ENCODE measurements at regions not wholly inside any gene's neighbourhood (a gene's known extent, or its start where the extent isn't known, plus 50 kb on each side); places are given as distances from the start of the nearest gene placed in this dataset.

DNA sequence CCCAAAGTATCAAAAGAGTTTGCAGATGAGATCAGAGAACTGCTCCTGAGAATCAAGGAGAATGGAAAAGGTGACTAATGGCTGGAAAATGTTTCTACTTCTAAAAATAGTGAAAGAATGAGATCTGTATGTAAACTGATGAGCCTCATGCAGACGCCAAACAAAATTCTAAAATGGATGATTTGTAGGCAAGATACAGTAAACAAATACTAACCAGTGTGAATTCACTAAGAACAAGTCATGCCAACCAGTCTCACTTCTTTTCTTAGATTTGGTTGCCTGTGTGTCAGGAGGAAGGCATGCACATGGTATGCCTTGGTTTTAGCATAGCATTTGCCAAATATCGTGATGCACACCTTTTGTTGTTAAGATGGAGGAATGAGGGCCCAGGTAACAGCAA, 94.9 kb upstream of the PIK3CG start:
- no peak overlapping the region for H3K4me3 ChIP-seq (ENCODE audit: low read length)
- H3K9ac ChIP-seq (ENCODE audit: low read depth, low read length): peak overlapping the region; percentile 76
- peaks cover 52% of the 10 kb centered on the region for H3K4me1 ChIP-seq (ENCODE audit: control insufficient read depth, insufficient read depth, low read length)

DNA sequence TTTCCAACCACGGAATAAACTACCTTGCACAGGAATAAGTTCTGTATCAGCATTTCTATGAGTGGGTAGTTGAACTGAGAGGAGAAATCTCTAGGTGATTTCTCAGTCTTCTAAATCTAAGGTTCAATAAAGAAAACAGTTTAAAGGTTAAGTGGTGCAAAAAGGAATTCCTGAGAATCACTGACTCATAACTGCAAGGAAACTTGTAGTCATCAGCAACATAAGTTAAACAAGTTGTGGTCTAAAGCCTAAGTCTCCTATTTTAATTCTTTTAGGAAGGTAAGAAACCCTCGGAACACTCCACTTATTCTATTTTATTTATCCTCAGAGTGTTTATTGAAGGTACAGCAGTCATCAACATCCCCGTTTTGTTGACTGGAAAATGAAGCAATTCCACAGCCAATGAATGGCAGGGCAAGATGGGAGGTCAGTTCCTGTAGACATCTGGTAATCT, 92.4 kb upstream of the PIK3CG start:
- no peaks in the 10 kb centered on the region for H3K27me3 ChIP-seq (ENCODE audit: control insufficient read depth, insufficient read depth, low read length)
- H3K4me2 ChIP-seq (ENCODE audit: low read length): peak overlapping the region; percentile 41
- H3K9me3 ChIP-seq (replicated peaks; ENCODE audit: low read length): no peaks in the 10 kb centered on the region
- H3K9ac ChIP-seq (ENCODE audit: low read depth, low read length): peak overlapping the region; percentile 34
- no peaks in the 10 kb centered on the region for H3K36me3 ChIP-seq (ENCODE audit: insufficient read depth, low read length)
- peaks cover 64% of the 10 kb centered on the region for H3K4me1 ChIP-seq (ENCODE audit: control insufficient read depth, insufficient read depth, low read length)
- no peak overlapping the region for H3K4me3 ChIP-seq (ENCODE audit: low read length)

More for the DNA sequence above, 94.9 kb upstream of the PIK3CG start:
- Histone ChIP-seq H3K4me2 (ENCODE audit: low read length) (peak overlapping the region; percentile 32), H3K27me3 (ENCODE audit: control insufficient read depth, insufficient read depth, low read length) (no peaks in the 10 kb centered on the region), H3K9me3 (replicated peaks; ENCODE audit: low read length) (no peaks in the 10 kb centered on the region), H3K36me3 (ENCODE audit: insufficient read depth, low read length) (no peaks in the 10 kb centered on the region)

DNA sequence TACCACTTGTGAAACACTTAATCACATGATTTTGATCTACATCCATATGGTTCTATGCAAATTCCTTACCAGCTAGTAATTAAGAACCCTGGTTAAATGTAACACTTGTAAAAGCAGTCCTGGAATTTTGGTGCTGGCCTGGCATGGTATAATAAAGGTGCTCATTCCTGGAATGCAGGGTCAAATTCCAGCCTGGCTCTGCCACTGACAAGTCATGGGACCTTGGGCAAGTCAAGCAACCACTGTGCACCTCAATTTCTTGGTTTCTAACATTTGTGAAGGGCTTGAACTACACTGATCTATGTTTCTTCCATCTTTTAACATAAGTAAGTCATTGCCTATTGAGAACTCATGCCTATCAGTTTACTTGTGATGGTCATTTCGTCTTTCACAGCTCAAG, 91.9 kb upstream of the PIK3CG start:
- H3K9me3 ChIP-seq (replicated peaks; ENCODE audit: low read length): no peaks in the 10 kb centered on the region
- no peak overlapping the region for H3K9ac ChIP-seq (ENCODE audit: low read depth, low read length)
- peaks cover 60% of the 10 kb centered on the region for H3K4me1 ChIP-seq (ENCODE audit: control insufficient read depth, insufficient read depth, low read length)
- H3K27me3 ChIP-seq (ENCODE audit: control insufficient read depth, insufficient read depth, low read length): no peaks in the 10 kb centered on the region
- no peak overlapping the region for H3K4me2 ChIP-seq (ENCODE audit: low read length)
- no peak overlapping the region for H3K4me3 ChIP-seq (ENCODE audit: low read length)
- no peaks in the 10 kb centered on the region for H3K36me3 ChIP-seq (ENCODE audit: insufficient read depth, low read length)

DNA sequence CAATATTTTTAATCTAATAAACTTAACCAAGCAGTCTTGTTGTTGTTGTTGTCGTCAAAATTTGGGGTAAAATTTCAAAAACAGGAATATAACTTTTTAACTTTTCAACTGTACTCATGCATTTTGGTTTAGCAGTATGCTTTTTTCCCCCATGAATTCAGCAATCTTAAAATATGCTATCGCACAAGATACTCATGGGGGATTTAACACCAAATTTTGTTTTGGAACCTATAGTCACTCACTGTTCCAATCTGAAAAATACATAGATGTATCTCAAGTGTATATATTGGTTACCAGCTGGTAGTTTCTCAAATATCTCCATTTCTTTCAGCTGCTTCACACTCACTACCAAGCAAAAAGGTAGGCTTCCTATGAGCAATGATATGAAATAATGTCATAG, 91.4 kb upstream of the PIK3CG start:
- Histone ChIP-seq H3K27me3 (ENCODE audit: control insufficient read depth, insufficient read depth, low read length) (no peaks in the 10 kb centered on the region), H3K4me3 (ENCODE audit: low read length) (no peak overlapping the region), H3K4me1 (ENCODE audit: control insufficient read depth, insufficient read depth, low read length) (peaks cover 55% of the 10 kb centered on the region), H3K9ac (ENCODE audit: low read depth, low read length) (no peak overlapping the region), H3K4me2 (ENCODE audit: low read length) (no peak overlapping the region), H3K9me3 (replicated peaks; ENCODE audit: low read length) (no peaks in the 10 kb centered on the region), H3K36me3 (ENCODE audit: insufficient read depth, low read length) (no peaks in the 10 kb centered on the region)

DNA sequence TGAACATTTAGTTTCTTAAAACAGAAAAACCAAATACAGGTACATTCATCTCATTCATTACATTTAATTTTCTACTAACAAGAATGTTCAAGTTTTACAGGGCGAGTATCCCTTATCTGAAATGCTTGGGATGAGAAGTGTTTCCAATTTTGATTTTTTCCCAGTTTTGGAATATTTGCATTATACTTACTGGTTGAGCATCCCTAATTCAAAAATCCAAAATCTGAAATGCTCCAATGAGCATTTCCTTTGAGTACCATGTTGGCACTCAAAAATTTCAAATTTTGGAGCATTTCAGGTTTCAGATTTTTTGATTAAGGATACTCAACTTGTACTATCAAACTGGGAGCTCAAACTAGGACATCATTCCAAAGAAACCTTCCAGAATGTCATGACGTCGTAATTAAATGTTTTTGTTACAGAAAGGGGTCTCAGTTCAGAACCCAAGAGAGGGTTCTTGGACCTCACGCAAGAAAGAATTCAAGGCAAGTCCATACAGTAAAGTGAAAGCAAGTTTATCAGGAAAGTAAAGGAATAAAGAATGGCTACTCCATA, 90.8 kb upstream of the PIK3CG start:
- Histone ChIP-seq H3K4me1 (ENCODE audit: control insufficient read depth, insufficient read depth, low read length) (peaks cover 51% of the 10 kb centered on the region), H3K9ac (ENCODE audit: low read depth, low read length) (no peak overlapping the region), H3K4me2 (ENCODE audit: low read length) (no peak overlapping the region), H3K4me3 (ENCODE audit: low read length) (no peak overlapping the region), H3K9me3 (replicated peaks; ENCODE audit: low read length) (no peaks in the 10 kb centered on the region), H3K36me3 (ENCODE audit: insufficient read depth, low read length) (no peaks in the 10 kb centered on the region), H3K27me3 (ENCODE audit: control insufficient read depth, insufficient read depth, low read length) (no peaks in the 10 kb centered on the region)

DNA sequence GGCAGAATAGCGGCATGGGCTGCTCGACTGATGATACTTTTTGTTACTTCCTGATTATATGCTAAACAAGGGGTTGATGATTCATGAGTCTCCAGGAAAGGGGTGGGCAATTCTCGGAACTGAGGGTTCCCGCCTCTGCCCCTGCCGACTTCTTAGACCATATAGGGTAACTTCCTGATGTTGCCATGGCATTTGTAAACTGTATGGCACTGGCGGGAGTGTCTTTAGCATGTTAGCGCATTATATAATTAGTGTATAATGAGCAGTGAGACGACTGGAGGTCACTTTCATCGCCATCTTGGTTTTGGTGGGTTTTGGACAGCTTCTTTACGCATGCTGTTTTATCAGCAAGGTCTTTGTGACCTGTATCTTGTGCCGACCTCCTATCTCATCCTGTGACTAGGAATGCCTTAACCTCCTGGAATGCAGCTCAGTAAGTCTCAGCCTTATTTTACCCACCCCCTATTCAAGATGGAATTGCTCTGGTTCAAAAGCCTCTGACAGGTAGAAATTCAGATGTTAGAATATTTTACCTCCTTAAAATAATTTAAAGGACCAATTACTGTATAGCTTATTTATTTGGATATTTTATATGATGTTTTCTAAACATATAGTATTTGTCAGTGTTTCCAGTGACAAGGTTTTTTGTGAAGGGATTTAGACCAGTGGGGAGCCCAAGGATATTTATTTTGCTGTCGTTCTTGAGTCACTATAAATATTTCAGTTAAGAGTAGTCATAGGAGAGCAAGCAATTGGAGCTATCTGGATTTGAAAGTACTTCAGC, 90.1 kb upstream of the PIK3CG start:
- H3K4me1 ChIP-seq (ENCODE audit: control insufficient read depth, insufficient read depth, low read length): peaks cover 45% of the 10 kb centered on the region
- peak overlapping the region; percentile 36 for H3K4me3 ChIP-seq (ENCODE audit: low read length)
- H3K9me3 ChIP-seq (replicated peaks; ENCODE audit: low read length): no peaks in the 10 kb centered on the region
- H3K9ac ChIP-seq (ENCODE audit: low read depth, low read length): peak overlapping the region; percentile 75
- peak overlapping the region; percentile 73 for H3K4me2 ChIP-seq (ENCODE audit: low read length)
- no peaks in the 10 kb centered on the region for H3K27me3 ChIP-seq (ENCODE audit: control insufficient read depth, insufficient read depth, low read length)
- no peaks in the 10 kb centered on the region for H3K36me3 ChIP-seq (ENCODE audit: insufficient read depth, low read length)

DNA sequence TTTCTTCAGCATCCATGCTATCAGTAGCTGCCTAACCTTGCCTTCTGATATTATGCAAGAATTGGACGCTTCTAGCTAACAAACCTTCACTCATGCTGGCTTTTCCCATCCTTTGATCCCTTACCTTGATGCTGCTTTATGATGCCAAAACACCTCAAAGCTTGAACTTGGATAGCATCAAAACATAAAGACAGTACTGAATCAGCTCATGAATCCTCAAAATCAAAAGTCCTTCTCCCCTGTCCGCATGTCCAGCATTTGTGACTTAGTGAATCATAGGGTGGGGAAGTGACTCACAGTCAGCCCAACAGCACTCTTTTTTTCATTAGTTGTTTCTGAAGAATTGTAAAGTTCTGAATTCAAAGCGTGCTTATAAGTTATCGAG, 89.5 kb upstream of the PIK3CG start:
- Histone ChIP-seq H3K4me2 (ENCODE audit: low read length) (peak overlapping the region; percentile 73), H3K9me3 (replicated peaks; ENCODE audit: low read length) (no peaks in the 10 kb centered on the region), H3K9ac (ENCODE audit: low read depth, low read length) (peak overlapping the region; percentile 75), H3K4me3 (ENCODE audit: low read length) (peak overlapping the region; percentile 36), H3K36me3 (ENCODE audit: insufficient read depth, low read length) (no peaks in the 10 kb centered on the region), H3K4me1 (ENCODE audit: control insufficient read depth, insufficient read depth, low read length) (peaks cover 40% of the 10 kb centered on the region), H3K27me3 (ENCODE audit: control insufficient read depth, insufficient read depth, low read length) (no peaks in the 10 kb centered on the region)

DNA sequence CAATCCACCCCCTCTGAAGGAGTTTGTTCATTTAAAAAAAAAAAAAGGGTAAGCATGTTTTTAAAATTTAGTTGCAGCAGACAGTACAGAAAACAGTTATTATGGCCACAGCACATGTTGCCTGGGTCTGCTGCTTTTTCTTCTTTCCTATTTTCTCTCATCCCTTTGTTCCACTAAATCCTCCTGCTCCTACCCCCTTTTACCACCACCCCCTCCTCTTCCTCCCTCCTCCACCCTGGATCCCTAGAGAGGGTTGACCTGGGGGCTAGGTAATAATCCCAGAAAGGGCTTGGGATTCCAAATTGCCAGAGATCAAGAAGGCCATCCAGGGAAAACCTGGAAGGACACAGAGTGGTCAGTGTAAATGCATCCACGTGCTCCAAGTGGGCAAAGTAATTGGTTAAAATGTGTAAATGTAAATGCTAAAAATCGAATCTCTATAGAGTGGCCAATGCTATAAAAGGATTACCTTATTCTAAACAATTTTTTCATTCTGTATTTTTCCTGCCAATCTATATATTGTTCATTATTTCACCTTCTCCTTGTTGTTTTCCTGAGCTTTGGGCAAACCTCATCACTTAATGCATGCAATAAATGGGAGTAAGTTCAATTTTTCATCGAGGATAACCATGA, 89.0 kb upstream of the PIK3CG start:
- H3K9ac ChIP-seq (ENCODE audit: low read depth, low read length): peak overlapping the region; percentile 75
- H3K27me3 ChIP-seq (ENCODE audit: control insufficient read depth, insufficient read depth, low read length): no peaks in the 10 kb centered on the region
- no peaks in the 10 kb centered on the region for H3K36me3 ChIP-seq (ENCODE audit: insufficient read depth, low read length)
- H3K9me3 ChIP-seq (replicated peaks; ENCODE audit: low read length): no peaks in the 10 kb centered on the region
- H3K4me2 ChIP-seq (ENCODE audit: low read length): peak overlapping the region; percentile 73
- H3K4me3 ChIP-seq (ENCODE audit: low read length): no peak overlapping the region
- peaks cover 35% of the 10 kb centered on the region for H3K4me1 ChIP-seq (ENCODE audit: control insufficient read depth, insufficient read depth, low read length)

DNA sequence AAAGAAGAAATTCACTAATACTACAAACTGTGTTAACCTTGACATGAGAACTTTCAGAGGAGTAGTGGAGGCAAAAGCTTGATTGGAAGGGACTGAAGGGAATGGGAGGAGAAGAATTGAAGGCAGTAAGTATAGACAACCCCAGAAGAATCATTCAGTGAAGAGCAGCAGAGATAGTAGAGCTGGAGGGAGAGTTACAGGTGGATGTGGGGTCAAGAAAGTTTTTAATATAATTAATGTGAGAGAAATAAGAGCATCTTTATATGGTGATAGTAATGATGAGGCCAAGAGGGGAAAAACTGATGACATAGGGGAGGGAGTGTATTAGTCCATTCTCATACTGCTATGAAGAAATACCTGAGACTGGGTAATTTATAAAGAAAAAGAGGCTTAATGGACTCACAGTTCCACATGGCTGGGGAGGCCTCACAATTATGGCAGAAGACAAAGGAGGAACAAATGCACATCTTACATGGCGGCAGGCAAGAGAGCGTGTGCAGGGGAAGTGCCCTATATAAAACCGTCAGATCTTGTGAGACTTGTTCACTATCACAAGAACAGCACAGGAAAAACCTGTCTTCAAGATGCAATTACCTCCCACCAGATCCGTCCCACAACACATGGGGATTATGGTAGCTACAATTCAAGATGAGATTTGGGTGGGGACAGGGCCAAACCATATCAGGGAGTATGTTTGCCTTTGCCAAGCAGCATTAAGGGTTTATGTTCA, 88.3 kb upstream of the PIK3CG start:
- no peak overlapping the region for H3K4me3 ChIP-seq (ENCODE audit: low read length)
- no peaks in the 10 kb centered on the region for H3K9me3 ChIP-seq (replicated peaks; ENCODE audit: low read length)
- no peaks in the 10 kb centered on the region for H3K36me3 ChIP-seq (ENCODE audit: insufficient read depth, low read length)
- H3K4me2 ChIP-seq (ENCODE audit: low read length): no peak overlapping the region
- no peaks in the 10 kb centered on the region for H3K27me3 ChIP-seq (ENCODE audit: control insufficient read depth, insufficient read depth, low read length)
- H3K9ac ChIP-seq (ENCODE audit: low read depth, low read length): no peak overlapping the region
- H3K4me1 ChIP-seq (ENCODE audit: control insufficient read depth, insufficient read depth, low read length): peaks cover 34% of the 10 kb centered on the region

DNA sequence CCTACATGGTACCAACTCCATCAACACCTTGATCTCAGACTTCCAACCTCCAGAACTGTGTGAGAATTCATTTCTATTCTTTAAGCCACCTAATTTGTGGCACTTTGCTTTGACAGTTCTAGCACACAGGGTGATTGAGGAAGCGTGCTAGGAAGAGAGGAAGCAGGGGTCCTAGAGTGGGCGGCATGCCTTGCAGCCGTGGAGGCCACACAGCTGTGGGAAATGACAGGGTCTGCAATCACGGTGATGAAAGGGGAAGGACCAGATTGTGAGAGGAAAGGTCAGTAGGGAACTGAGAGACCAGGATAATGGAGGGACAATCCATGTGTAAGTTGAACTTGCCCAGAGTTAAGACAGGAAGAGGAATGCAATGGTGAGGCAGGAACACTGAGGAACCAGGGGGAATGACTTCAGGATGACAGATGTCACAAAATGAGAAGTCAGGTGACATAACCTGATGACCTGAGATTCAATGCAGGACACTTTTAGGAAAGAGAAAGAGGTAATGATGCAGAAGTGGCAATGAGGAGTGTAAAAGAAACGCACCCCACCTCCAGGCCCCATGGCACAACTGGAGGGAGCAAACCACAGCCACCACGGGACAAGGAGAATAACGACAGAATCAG, 87.3 kb upstream of the PIK3CG start:
- H3K9ac ChIP-seq (ENCODE audit: low read depth, low read length): no peak overlapping the region
- peaks cover 28% of the 10 kb centered on the region for H3K4me1 ChIP-seq (ENCODE audit: control insufficient read depth, insufficient read depth, low read length)
- H3K36me3 ChIP-seq (ENCODE audit: insufficient read depth, low read length): no peaks in the 10 kb centered on the region
- no peak overlapping the region for H3K4me2 ChIP-seq (ENCODE audit: low read length)
- no peaks in the 10 kb centered on the region for H3K27me3 ChIP-seq (ENCODE audit: control insufficient read depth, insufficient read depth, low read length)
- H3K4me3 ChIP-seq (ENCODE audit: low read length): no peak overlapping the region
- H3K9me3 ChIP-seq (replicated peaks; ENCODE audit: low read length): no peaks in the 10 kb centered on the region

DNA sequence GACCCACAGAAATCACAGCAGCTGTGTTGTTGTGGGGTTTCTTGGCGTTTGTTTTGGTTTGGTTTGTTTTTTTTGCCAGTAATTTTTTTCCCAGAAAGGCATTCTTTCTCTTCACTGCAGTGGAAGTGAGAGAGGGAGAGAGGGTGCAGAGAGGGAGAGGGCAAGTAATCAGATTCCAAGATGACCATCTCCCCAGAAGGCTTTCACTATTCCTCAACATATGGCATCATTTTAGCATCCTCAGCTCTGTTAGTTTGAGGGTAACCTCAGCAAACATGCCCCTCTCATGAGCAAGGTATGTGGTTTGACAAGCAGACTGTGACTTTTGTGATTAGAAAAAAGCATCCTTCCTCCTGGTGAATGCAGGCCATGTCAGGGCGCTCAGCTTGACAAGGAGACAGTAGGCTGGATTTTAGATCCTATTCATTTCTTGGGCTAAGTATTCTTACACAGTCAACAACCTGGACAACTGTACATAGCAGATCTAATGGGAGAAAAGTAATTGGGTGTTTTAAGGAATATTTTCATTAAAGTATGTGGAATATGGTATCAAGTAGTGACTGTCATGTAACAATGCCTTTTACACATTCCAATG, 86.3 kb upstream of the PIK3CG start:
- H3K36me3 ChIP-seq (ENCODE audit: insufficient read depth, low read length): no peaks in the 10 kb centered on the region
- H3K27me3 ChIP-seq (ENCODE audit: control insufficient read depth, insufficient read depth, low read length): no peaks in the 10 kb centered on the region
- H3K9ac ChIP-seq (ENCODE audit: low read depth, low read length): no peak overlapping the region
- no peak overlapping the region for H3K4me2 ChIP-seq (ENCODE audit: low read length)
- H3K9me3 ChIP-seq (replicated peaks; ENCODE audit: low read length): no peaks in the 10 kb centered on the region
- peaks cover 22% of the 10 kb centered on the region for H3K4me1 ChIP-seq (ENCODE audit: control insufficient read depth, insufficient read depth, low read length)
- no peak overlapping the region for H3K4me3 ChIP-seq (ENCODE audit: low read length)

All from skeletal muscle satellite cell (primary cell).